ENCODE measurements at regions not wholly inside any gene's neighbourhood (a gene's known extent, or its start where the extent isn't known, plus 50 kb on each side); places are given as distances from the start of the nearest gene placed in this dataset.

- ATAC-seq (ENCODE audit: low FRiP score) (no peak), DNase-seq (ENCODE audit: low spot score) (no peak)
- no peak for TF ChIP-seq CTCF (IDR thresholded peaks at IDR 0.05)
Measured at GRCh38 chr13:99847318-99847750, 124.2 kb downstream of the ZIC5 start.

GRCh38 chr13:99845161-99845874 lies 126.2 kb downstream of the ZIC5 start:
- TF ChIP-seq CTCF (IDR thresholded peaks at IDR 0.05), result no peak
- ATAC-seq (ENCODE audit: low FRiP score) (no peak), DNase-seq (ENCODE audit: low spot score) (no peak)

- TF ChIP-seq CTCF (IDR thresholded peaks at IDR 0.05), result no peak
- ATAC-seq (ENCODE audit: low FRiP score), result no peak
- no peak for DNase-seq (ENCODE audit: low spot score)
Measured at GRCh38 chr13:99844421-99844820, 127.1 kb downstream of the ZIC5 start.

- no peak for DNase-seq (ENCODE audit: low spot score)
- no peak for TF ChIP-seq CTCF (IDR thresholded peaks at IDR 0.05)
- no peak for ATAC-seq (ENCODE audit: low FRiP score)
Measured at GRCh38 chr13:99843872-99844271, 127.7 kb downstream of the ZIC5 start.

GRCh38 chr13:99842405-99842804 lies 129.2 kb downstream of the ZIC5 start:
- no peak for TF ChIP-seq CTCF (IDR thresholded peaks at IDR 0.05)
- ATAC-seq (ENCODE audit: low FRiP score) (no peak), DNase-seq (ENCODE audit: low spot score) (no peak)

GRCh38 chr13:99836291-99836690 lies 135.3 kb downstream of the ZIC5 start:
- no peak for DNase-seq (ENCODE audit: low spot score)
- no peak for TF ChIP-seq CTCF (IDR thresholded peaks at IDR 0.05)
- no peak for ATAC-seq (ENCODE audit: low FRiP score)

- ATAC-seq (ENCODE audit: low FRiP score) (no peak), DNase-seq (ENCODE audit: low spot score) (no peak)
- TF ChIP-seq CTCF (IDR thresholded peaks at IDR 0.05), result no peak
Measured at GRCh38 chr13:99835442-99835841, 136.1 kb downstream of the ZIC5 start.
